HUES48 (cell line): ENCODE measurements at regions not wholly inside any gene's neighbourhood (a gene's known extent, or its start where the extent isn't known, plus 50 kb on each side); places are given as distances from the start of the nearest gene placed in this dataset.
"Not testable (repeated sequence)": the region's sequence is repeated elsewhere in the genome, so short reads cannot be mapped to it uniquely, and the experiment has no call there.

Source experiments
- H3K27ac ChIP-seq: one replicate; pipeline ENCODE4 v1.7.0; 2013; ENCODE audit warnings: low read depth, low read length, inconsistent platforms
- H3K27me3 ChIP-seq: 2 replicates; pipeline ENCODE4 v1.6.1; 2013; ENCODE audit warnings: mild to moderate bottlenecking, low read length; ENCODE audit not compliant: control insufficient read depth, insufficient read depth
- H3K36me3 ChIP-seq: 2 replicates; pipeline ENCODE4 v1.6.1; 2013; ENCODE audit warnings: low read length; ENCODE audit not compliant: control insufficient read depth, insufficient read depth
- H3K4me1 ChIP-seq: 2 replicates; pipeline ENCODE4 v1.6.1; 2013; ENCODE audit warnings: mild to moderate bottlenecking, low read length; ENCODE audit not compliant: control insufficient read depth, insufficient read depth
- H3K4me3 ChIP-seq: 2 replicates; pipeline ENCODE4 v1.5.1; 2013; ENCODE audit warnings: mild to moderate bottlenecking, low read depth, low read length
- H3K9ac ChIP-seq: 2 replicates; pipeline ENCODE4 v1.6.1; 2013; ENCODE audit warnings: mild to moderate bottlenecking, low read depth, low read length, moderate library complexity
- H3K9me3 ChIP-seq: 2 replicates; pipeline ENCODE4 v1.6.1; 2013; ENCODE audit warnings: low read length; ENCODE audit not compliant: control insufficient read depth, insufficient read depth

- not testable (repeated sequence) for H3K36me3 ChIP-seq, H3K4me1 ChIP-seq, H3K9me3 ChIP-seq, H3K27ac ChIP-seq, H3K27me3 ChIP-seq, H3K9ac ChIP-seq, H3K4me3 ChIP-seq
These were observed 475.2 kb upstream of the ZNF337 start for GRCh38 chr20:26171875-26172274.

GRCh38 chr20:26169506-26169905 is 472.9 kb upstream of the ZNF337 start:
- Histone ChIP-seq H3K36me3 (no peaks in the 10 kb centered on the region), H3K27me3 (no peaks in the 10 kb centered on the region), H3K4me1 (no peaks in the 10 kb centered on the region), H3K9ac (no peak overlapping the region), H3K4me3 (no peak overlapping the region), H3K27ac (no peak overlapping the region), H3K9me3 (no peaks in the 10 kb centered on the region)

- Histone ChIP-seq H3K9ac (no peak overlapping the region), H3K36me3 (no peaks in the 10 kb centered on the region), H3K4me1 (0 out of 2 replicates have a peak, but pooled peaks cover under 1% of the 10 kb centered on the region), H3K9me3 (no peaks in the 10 kb centered on the region), H3K4me3 (no peak overlapping the region), H3K27ac (no peak overlapping the region), H3K27me3 (no peaks in the 10 kb centered on the region)
These were observed 470.8 kb upstream of the ZNF337 start for GRCh38 chr20:26167499-26167898.

- Histone ChIP-seq H3K4me3 (no peak overlapping the region), H3K9ac (no peak overlapping the region), H3K27ac (peak overlapping the region; percentile 26), H3K27me3 (no peaks in the 10 kb centered on the region), H3K9me3 (no peaks in the 10 kb centered on the region), H3K36me3 (no peaks in the 10 kb centered on the region), H3K4me1 (peaks cover 26% of the 10 kb centered on the region)
These were observed 467.2 kb upstream of the ZNF337 start for GRCh38 chr20:26163890-26164289.

- H3K9me3 ChIP-seq, H3K4me3 ChIP-seq, H3K27ac ChIP-seq, H3K9ac ChIP-seq, H3K27me3 ChIP-seq, H3K36me3 ChIP-seq: not testable (repeated sequence)
- peaks cover 26% of the 10 kb centered on the region for H3K4me1 ChIP-seq
These were observed 466.5 kb upstream of the ZNF337 start for GRCh38 chr20:26163151-26163550.

GRCh38 chr20:26161741-26162140 is 465.1 kb upstream of the ZNF337 start:
- Histone ChIP-seq H3K27ac (peak overlapping the region; percentile 89), H3K4me1 (peaks cover 26% of the 10 kb centered on the region)
- not testable (repeated sequence) for H3K9me3 ChIP-seq, H3K4me3 ChIP-seq, H3K36me3 ChIP-seq, H3K9ac ChIP-seq, H3K27me3 ChIP-seq

- H3K9me3 ChIP-seq, H3K27me3 ChIP-seq, H3K36me3 ChIP-seq: not testable (repeated sequence)
- Histone ChIP-seq H3K9ac (peak overlapping the region; percentile 30; the same call in 1 of the 2 replicates), H3K4me3 (peak overlapping the region; percentile 58), H3K4me1 (peaks cover 26% of the 10 kb centered on the region), H3K27ac (peak overlapping the region; percentile 89)
These were observed 464.3 kb upstream of the ZNF337 start for GRCh38 chr20:26160916-26161315.

GRCh38 chr20:26154224-26154623 is 457.6 kb upstream of the ZNF337 start:
- Histone ChIP-seq H3K27me3 (no peaks in the 10 kb centered on the region), H3K4me3 (no peak overlapping the region), H3K9ac (no peak overlapping the region), H3K4me1 (no peaks in the 10 kb centered on the region), H3K27ac (no peak overlapping the region), H3K9me3 (no peaks in the 10 kb centered on the region), H3K36me3 (no peaks in the 10 kb centered on the region)

- Histone ChIP-seq H3K36me3 (no peaks in the 10 kb centered on the region), H3K27ac (no peak overlapping the region), H3K27me3 (no peaks in the 10 kb centered on the region), H3K9me3 (no peaks in the 10 kb centered on the region), H3K4me3 (no peak overlapping the region), H3K9ac (no peak overlapping the region), H3K4me1 (no peaks in the 10 kb centered on the region)
These were observed 438.9 kb upstream of the ZNF337 start for GRCh38 chr20:26135325-26136110.

- no peak overlapping the region for H3K9ac ChIP-seq
- no peaks in the 10 kb centered on the region for H3K9me3 ChIP-seq
- no peak overlapping the region for H3K4me3 ChIP-seq
- no peaks in the 10 kb centered on the region for H3K4me1 ChIP-seq
- no peaks in the 10 kb centered on the region for H3K27me3 ChIP-seq
- H3K36me3 ChIP-seq: no peaks in the 10 kb centered on the region
- no peak overlapping the region for H3K27ac ChIP-seq
These were observed 438.0 kb upstream of the ZNF337 start for GRCh38 chr20:26134606-26135005.

- not testable (repeated sequence) for H3K9me3 ChIP-seq, H3K27me3 ChIP-seq, H3K4me3 ChIP-seq, H3K9ac ChIP-seq, H3K27ac ChIP-seq, H3K36me3 ChIP-seq, H3K4me1 ChIP-seq
These were observed 437.1 kb upstream of the ZNF337 start for GRCh38 chr20:26133794-26134193.
